ENCODE measurements at regions not wholly inside any gene's neighbourhood (a gene's known extent, or its start where the extent isn't known, plus 50 kb on each side); places are given as distances from the start of the nearest gene placed in this dataset.

- H3K4me1 ChIP-seq, result no peaks in the 10 kb centered on the region
- H3K27me3 ChIP-seq, result peaks cover 11% of the 10 kb centered on the region
- DNase-seq (no peak), ATAC-seq (no peak)
- H3K27ac ChIP-seq, result no peak overlapping the region
- no peaks in the 10 kb centered on the region for H3K36me3 ChIP-seq
- H3K4me3 ChIP-seq, result no peak overlapping the region
- intact Hi-C loops (cut with DNase I), result no loop called here
- no peaks in the 10 kb centered on the region for H3K9me3 ChIP-seq
- TF ChIP-seq CTCF (IDR thresholded peaks at IDR 0.05), result no peak
These were observed 127.5 kb upstream of the GIMD1 start for GRCh38 chr4:106496061-106496460.

DNA sequence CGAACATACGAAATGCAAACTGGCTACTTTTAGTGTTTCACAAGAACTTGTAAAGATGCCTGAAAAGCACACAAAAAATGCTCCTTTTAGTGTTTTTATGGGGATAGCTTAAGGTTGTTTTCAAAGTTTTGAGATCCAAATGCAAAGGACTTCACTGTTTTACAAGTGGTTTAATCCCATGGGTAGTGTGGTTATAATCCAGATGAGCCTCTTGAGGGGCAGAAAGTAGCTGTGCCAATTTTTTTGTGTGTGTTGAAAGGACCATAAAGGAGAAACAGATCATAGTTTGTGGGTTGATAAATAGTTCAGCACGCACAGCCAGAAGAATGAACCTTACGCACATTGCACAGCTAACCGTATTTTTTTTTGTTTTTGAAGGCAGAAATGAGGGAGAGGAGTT is 126.9 kb upstream of the GIMD1 start:
- H3K4me3 ChIP-seq, result no peak overlapping the region
- H3K4me1 ChIP-seq, result no peaks in the 10 kb centered on the region
- ATAC-seq, result no peak
- no peak overlapping the region for H3K27ac ChIP-seq
- H3K27me3 ChIP-seq, result peaks cover 10% of the 10 kb centered on the region
- H3K9me3 ChIP-seq, result no peaks in the 10 kb centered on the region
- intact Hi-C loops (cut with DNase I), result no loop called here
- TF ChIP-seq CTCF (IDR thresholded peaks at IDR 0.05), result no peak
- H3K36me3 ChIP-seq, result no peaks in the 10 kb centered on the region
- no peak for DNase-seq

GRCh38 chr4:106494066-106494465 is 125.5 kb upstream of the GIMD1 start:
- no peak for ATAC-seq
- Histone ChIP-seq H3K27ac (no peak overlapping the region), H3K36me3 (no peaks in the 10 kb centered on the region), H3K4me3 (no peak overlapping the region), H3K9me3 (no peaks in the 10 kb centered on the region), H3K4me1 (no peaks in the 10 kb centered on the region), H3K27me3 (peaks cover 10% of the 10 kb centered on the region)
- no peak for DNase-seq
- TF ChIP-seq CTCF (IDR thresholded peaks at IDR 0.05), result no peak
- intact Hi-C loops (cut with DNase I), result no loop called here

DNA sequence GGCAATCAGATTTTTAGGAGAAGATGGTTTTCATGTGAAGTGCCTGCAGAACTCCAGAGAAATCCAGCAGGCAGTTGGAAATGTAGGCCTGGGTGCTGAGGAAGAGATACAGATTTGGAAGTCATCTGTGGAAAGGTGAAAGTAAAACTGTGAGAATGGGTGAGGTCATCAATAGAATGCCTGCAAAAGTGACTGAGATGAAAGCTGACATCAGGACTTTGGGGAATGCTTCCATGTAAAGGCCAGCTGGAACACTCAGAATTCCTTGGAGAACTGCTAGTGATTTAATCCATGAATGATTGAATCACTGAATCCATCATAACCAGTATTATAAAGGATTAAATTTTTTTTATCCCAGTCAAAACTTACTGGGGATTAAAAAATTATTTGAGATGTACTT is 124.5 kb upstream of the GIMD1 start:
- Histone ChIP-seq H3K27me3 (peaks cover 10% of the 10 kb centered on the region), H3K4me3 (no peak overlapping the region), H3K36me3 (no peaks in the 10 kb centered on the region), H3K4me1 (no peaks in the 10 kb centered on the region), H3K27ac (no peak overlapping the region), H3K9me3 (no peaks in the 10 kb centered on the region)
- no peak for TF ChIP-seq CTCF (IDR thresholded peaks at IDR 0.05)
- DNase-seq, result no peak
- no peak for ATAC-seq
- intact Hi-C loops (cut with DNase I), result no loop called here

DNA sequence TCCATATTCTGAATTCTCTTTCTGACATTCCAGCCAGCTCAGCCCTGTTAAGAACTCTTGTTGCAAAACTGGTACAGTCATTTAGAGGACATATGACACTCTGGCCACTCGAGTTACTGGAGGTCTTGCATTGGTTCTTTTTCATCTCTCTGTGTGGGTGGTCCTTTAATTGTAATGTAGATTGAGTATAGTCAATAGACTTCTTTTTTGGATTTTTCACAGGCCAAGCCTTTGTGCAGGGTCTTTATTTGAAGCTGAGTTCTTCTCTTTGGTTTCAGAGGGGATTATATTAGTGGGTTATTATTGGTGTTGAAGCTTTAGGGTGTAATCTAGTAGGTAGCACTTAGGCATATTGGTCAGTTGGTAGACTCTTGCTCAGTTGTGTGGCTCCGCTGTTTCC is 118.0 kb upstream of the GIMD1 start:
- Histone ChIP-seq H3K27me3 (no peaks in the 10 kb centered on the region), H3K4me1 (no peaks in the 10 kb centered on the region), H3K4me3 (no peak overlapping the region), H3K36me3 (no peaks in the 10 kb centered on the region), H3K9me3 (no peaks in the 10 kb centered on the region), H3K27ac (no peak overlapping the region)
- intact Hi-C loops (cut with DNase I), result no loop called here
- ATAC-seq (no peak), DNase-seq (no peak)
- no peak for TF ChIP-seq CTCF (IDR thresholded peaks at IDR 0.05)

GRCh38 chr4:106481801-106482200 is 113.2 kb upstream of the GIMD1 start:
- no peak for DNase-seq
- intact Hi-C loops (cut with DNase I), result no loop called here
- Histone ChIP-seq H3K9me3 (no peaks in the 10 kb centered on the region), H3K27me3 (no peaks in the 10 kb centered on the region), H3K27ac (no peak overlapping the region), H3K4me1 (no peaks in the 10 kb centered on the region), H3K4me3 (no peak overlapping the region), H3K36me3 (no peaks in the 10 kb centered on the region)
- TF ChIP-seq CTCF (IDR thresholded peaks at IDR 0.05), result no peak
- no peak for ATAC-seq

Measured in upper lobe of right lung (tissue), 1 donor.